GM18870 (cell line): ENCODE measurements at regions not wholly inside any gene's neighbourhood (a gene's known extent, or its start where the extent isn't known, plus 50 kb on each side); places are given as distances from the start of the nearest gene placed in this dataset.
"Not testable (repeated sequence)": the region's sequence is repeated elsewhere in the genome, so short reads cannot be mapped to it uniquely, and the experiment has no call there.

Source experiments
- ATAC-seq: cut with Tn5 transposase; IDR thresholded peaks from one replicate; pipeline ENCODE4 v1.9.1; 2021; ENCODE audit warnings: moderate library complexity; ENCODE audit not compliant: unreplicated experiment

DNA sequence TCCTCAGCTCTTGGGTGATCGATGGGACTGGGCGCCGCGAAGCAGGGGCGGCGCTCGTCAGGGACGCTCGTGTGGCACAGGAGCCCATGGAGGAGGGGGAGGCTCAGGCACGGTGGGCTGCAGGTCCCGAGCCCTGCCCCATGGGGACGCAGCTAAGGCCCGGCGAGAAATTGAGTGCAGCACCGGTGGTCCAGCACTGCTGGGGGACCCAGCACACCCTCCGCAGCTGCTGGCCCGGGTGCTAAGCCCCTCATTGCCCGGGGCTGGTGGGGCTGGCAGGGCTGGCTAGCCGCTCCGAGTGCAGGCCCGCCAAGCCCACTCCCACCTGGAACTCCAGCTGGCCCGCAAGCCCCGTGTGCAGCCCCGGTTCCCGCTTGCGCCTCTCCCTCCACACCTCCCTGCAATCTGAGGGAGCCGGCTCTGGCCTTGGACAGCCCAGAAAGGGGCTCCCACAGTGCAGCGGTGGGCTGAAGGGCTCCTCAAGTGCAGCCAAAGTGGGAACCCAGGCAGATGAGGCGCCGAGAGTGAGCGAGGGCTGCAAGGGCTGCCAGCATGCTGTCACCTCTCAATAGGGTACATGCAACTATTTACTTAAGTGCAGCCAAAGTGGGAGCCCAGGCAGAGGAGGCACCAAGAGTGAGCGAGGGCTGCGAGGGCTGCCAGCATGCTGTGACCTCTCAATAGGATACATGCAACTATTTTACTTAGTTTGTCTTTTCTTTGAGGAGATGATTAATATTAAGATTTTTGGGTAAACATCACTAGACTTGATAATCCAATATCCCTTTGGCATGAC is 619.8 kb upstream of the IGFBP7 start:
- not testable (repeated sequence) for ATAC-seq

DNA sequence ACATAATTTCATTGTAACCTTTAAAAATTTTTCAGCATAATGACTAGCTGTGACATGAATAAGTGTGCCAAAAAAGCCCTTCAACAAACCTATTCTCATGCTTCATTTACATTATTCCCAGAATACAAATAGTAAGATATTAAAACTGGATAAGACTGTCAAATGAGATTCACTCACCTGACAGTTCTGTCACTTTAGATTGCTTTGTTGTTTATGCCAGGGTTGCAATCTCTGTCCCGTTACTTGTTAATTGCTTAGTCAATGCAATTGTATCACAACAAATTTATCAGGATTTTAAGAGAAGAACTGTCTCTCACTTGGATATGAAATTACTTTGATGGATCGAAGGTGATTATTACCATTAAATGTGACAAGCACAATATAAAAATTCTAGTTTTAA is 616.0 kb upstream of the IGFBP7 start:
- ATAC-seq, result no peak

DNA sequence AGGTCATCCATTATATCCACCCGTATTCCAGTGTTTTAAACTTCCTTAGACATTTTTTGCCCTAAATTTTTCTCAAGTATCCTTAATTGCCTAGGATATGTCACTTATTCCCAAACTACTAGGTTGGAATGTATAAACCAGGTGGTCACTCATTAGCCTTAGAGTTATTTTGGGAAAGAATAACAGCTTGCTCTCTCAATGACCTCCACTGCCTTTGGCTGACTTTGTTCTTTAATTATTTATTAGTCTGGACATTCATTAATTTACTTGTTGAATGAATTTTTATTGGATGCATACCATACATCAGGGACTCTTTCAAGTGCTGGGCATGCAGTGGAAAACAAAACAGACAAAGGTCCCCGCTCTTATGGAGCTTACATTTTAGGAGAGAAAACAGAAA is 609.3 kb upstream of the IGFBP7 start:
- no peak for ATAC-seq

DNA sequence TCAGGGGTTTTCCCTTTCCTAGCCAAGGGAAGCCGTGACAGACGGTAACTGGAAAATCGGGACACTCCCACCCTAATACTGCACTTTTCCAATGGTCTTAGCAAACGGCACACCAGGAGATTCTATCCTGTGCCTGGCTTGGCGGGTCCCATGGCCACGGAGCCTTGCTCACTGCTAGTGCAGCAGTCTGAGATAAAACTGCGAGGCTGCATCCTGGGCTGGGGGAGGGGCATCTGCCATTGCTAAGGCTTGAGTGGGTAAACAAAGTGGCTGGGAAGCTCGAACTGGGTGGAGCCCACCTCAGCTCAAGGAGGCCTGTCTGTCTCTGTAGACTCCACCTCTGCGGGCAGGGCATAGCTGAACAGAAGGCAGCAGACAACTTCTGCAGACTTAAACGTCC is 604.1 kb upstream of the IGFBP7 start:
- ATAC-seq, result not testable (repeated sequence)

DNA sequence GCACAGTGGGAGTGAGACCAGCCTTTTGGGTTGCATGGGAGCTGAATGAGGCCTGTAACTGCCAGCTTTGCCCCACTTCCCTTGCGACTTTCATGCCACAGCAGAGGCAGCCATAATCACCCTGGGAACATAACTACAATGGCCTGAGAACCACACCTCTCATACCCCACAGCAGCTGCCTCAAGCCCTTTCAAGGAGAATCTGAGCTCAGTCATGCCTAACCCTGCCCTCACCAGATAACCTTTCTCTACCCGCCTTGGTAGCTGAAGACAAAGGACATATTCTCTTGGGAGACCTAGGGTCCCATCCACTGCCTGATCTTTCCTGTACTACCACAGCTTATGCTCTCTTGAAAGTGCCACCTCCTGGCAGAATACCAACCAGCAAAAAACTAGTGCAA is 599.9 kb upstream of the IGFBP7 start:
- ATAC-seq, result no peak

DNA sequence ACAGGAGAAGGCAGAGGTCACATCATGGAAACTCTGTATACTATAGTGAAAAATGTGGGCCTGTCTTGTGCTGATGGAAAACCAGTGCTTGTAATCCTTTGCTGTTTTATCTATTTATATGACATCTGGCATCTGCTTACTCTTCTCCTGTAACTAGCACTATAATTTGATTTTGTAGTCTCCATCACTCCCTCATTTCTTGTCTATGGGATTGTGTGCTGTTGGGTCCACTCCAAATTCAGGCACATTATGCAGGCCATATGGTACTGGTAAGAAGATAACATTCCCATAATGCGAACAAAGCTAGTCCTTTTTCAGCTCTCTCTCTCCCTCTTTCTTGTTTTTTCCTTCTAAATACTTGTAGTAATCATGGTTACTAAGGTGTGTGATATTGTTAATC is 581.2 kb upstream of the IGFBP7 start:
- no peak for ATAC-seq

DNA sequence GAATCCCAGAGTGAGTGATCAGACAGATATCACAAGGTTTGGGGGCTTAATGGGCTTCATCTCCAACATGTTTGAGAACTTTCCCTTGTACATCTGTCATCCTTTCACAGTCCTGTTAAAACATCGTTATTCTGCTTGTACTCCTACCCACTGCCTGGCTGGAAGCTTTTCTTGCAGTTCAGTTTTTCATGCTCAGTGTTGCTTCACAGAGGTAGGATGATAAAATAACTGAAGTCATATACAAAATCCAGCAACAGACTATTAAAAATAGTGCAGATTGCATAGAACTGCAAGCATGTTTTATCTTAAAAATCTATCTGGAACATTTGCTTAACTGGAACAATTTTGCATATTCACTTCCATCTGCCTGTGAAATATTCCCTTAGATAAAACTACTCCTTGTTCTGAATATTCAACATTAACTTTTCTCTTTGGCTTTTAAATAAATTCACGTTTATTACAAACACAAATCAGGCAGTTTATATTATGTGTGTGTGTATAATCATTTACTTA is 579.6 kb upstream of the IGFBP7 start:
- ATAC-seq, result no peak

DNA sequence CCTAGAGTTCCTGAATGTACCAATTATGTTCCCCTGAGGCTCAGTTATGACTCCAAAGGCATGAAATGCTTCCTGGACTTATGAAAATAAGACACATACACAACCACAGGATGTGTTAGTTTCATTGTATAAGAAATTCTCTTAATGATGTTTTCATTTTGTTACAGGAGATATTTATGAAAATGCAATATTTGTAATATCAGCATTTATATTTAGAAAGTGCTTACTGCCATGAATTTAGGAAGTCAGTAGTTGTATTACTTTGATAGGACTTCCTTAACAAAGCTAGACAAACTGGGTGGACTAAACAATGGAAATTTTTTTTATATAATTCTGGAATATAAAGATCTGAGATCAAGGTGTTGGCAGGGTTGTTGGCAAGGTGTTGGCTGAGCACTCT is 572.1 kb upstream of the IGFBP7 start:
- ATAC-seq, result no peak

DNA sequence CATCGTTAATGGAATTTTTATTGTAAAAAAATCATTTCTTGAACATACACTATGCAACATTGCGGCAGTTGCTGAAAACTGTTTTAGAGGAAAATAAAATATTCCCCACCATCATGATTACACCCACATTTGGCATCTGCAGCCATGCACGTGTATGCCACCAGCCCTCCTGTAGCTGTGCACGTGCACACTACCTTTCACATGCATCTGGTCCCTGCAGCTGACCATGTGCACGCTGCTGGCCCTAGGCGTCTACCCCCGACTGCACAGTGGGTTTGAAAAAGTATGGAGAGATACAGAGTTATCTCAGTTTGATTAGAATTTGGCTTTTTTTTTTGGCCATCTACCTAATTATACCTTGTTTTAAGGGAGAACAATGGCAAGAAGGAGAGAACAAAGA is 569.8 kb upstream of the IGFBP7 start:
- no peak for ATAC-seq

DNA sequence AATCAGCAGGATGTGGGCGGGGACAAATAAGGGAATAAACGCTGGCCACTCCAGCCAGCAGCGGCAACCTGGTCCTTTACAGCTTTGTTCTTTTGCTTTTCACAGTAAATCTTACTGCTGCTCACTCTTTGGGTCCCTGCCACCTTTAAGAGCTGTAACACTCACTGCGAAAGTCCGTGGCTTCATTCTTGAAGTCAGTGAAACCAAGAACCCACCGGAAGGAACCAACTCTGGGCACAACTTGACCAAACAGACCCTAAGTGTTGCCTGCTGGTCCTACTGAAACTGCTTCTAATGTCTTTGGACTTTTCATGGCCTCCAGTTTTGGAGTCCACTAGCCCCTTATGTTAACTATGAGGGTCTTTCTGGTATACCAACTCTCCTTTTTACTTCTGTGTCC is 566.2 kb upstream of the IGFBP7 start:
- ATAC-seq, result no peak

DNA sequence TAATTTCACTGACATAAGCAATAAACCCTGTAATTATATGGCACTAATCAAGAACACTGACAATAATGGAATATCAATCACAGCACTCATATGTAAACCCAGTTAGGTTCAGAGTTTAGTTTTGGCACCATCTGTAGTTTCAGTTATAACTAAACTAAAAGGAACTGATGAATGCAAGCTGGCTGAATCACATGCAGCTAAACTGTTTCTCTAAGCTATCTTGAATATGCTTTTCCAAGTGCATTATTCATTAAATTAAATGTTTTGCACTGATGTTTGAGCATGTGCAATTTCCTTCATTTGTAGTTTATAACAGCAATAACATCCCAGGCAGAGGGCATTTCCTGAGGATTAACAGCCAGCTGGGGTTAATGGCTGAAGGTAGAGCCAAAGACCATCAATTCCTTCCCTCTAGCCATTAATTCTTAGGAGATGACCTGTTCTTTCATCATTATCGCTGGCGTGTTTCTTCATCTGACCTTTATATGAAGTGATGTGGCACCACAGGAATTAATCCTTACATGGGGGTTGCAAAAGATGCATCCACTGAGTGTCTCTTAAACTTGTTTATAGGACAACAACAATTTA is 562.8 kb upstream of the IGFBP7 start:
- ATAC-seq, result no peak

DNA sequence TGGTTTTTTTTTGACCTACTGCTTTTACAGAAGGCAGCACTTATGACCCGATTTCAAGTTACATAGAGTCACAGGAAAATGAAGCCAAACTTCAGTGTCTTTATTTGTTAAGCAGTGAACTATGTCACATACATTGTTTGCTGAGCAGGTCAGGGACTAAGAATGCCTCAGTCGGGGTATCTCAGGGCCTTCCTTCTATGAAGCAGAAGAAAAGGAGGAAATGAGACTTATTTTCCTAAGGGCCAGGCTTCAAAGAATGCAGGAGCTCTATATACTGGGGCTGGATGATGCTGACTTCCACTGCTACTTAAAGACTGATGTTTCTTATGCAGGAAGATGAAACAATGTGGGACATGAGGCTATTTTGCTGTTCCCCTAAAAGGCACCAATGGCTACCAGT is 558.4 kb upstream of the IGFBP7 start:
- ATAC-seq, result no peak

DNA sequence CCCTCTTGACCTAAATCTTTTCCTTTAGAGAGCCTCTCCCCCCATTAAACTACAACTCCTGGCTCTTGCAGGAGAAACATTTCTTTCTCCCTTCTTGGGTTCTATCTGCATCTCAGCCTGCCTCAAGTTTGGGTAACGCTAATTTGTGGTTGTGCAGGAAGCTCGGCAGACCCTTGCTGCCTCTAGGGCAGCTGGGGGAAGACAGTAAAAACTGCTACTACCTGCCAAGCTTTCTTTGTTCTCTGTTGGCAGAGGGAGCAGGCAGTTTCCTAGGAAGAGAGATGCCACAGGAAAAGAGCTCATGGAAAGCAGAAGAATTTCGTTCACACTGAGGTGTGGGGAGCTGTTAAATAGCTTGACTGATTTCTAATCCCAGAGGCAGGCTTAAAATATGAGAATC is 555.6 kb upstream of the IGFBP7 start:
- no peak for ATAC-seq

DNA sequence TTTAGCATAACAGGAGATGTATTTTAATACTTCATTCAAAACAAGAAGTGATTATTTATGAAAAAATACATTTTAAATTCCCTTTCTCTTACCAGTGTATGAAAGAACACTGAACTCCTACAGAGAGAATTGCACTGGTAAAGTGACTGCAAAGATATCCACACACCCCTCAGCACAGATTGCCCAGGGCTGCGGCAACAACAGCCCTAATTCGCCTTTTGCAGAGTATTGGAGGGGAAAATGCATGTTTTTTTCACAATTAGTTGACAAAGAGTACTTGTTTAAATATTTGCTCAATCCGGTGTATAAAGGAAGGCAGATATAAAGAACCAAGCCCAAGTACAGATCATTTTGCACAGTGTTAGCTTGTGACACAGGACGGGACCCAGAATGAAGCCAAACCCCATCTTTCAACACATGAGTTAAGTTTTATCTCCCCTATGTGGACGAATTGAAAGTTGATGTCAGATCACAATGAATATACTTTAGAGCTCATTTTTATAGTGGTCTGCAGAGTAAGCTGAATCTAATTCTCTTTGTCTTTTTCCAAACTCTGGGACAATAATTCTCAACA is 551.4 kb upstream of the IGFBP7 start:
- ATAC-seq, result no peak

DNA sequence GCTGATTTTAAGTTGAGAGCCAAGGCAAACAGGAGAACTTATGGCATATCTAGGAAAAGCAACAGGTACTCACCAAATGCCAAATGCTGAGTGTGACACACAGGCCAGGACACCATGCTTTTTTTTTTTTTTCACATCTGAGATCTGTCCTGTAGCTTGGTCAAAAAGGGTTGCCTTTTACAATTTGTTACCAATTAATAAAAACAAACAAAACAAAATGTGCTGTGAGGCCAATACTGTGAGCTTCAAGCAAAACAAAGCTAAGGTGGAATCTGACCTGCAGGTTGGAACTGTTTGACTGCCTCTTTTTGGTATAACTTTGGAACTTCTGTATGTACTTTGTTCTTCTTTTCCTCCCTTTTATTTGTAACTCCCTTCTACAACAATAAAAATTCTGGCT is 548.5 kb upstream of the IGFBP7 start:
- no peak for ATAC-seq

DNA sequence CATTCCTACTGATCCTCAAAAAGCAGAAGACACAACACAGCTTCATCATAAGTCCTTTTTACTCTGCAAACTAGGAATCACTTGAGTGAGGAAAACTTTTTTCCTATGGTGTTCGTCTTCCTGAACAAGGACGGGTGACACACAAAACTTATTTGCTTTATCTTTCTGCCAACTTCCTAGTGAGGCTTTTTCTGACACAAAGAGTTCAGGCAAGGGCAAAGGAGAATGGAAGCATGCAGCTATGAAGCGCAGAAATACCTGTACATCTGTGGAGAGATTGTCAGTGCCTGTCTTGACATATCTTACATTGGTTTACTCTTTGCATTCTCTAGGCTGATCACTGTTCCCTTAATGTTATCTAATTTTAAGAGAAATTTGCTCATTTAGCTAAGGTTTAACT is 548.0 kb upstream of the IGFBP7 start:
- no peak for ATAC-seq

DNA sequence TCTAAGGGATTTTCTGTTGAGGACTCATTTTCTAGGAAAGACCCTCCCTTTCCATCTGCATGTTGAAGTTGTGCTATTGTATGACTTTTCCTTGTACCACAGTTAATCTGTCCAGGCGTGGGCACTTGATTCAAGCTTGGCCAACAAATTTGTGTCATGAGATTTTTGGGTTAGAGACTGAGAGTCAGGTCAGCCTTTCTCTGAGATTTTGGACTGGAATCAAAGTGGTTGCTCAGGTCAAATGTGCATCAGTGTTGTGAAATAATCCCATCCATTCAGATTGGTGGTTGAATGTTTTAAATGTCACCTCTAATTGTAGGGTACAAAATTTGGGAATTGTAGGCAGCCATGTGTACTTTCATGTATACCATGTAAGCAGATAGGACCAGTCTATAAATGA is 545.2 kb upstream of the IGFBP7 start:
- no peak for ATAC-seq

DNA sequence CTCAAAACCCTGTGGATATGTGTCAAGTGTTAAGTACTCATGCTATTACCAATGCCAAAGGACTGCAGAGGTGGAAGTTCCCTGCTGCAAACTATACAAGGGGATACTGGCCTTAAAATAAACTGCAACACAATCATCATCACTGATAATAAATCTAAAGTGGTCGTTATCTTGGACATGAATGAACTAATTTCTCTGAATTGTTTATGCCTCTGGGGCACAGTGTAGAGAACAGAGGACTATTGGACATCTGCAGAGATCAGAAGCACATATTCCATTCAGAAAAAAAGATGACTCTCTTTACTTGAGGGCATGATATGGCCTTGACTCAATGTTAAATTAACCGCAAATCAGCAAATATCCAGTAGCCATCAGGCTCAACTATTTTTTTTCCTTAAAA is 542.6 kb upstream of the IGFBP7 start:
- no peak for ATAC-seq

DNA sequence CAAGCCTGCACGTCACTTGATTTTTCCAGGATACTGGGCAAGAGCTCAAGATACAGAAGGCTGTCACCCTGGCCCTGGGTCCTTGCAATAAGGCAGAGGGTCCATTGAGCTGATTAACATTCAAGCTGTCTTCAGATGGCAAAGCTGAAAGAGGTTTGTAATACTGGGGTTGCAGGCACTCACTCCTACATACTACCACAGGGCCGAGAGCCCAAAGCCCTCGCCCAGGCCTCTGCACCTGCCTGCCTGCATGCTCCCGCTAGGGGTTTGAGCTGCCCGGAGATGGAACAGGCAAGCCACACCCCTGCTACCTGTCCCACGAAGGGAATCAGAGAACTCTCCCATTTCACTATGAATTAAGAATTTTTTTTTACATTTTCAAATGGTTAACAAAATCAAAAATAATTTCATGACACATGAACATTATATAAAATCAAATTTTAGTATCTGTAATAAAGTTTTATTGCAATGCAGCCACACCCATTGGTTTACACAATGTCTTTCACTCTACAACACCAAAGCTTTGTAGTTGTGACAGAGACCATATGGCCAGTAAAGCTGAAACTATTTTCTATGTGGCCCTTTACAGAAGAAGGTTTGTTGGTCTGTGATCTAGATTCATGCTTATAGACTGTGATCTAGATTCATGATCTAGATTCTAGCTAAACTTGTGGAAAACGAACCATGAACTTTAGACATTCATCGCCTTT is 530.4 kb upstream of the IGFBP7 start:
- ATAC-seq, result no peak

DNA sequence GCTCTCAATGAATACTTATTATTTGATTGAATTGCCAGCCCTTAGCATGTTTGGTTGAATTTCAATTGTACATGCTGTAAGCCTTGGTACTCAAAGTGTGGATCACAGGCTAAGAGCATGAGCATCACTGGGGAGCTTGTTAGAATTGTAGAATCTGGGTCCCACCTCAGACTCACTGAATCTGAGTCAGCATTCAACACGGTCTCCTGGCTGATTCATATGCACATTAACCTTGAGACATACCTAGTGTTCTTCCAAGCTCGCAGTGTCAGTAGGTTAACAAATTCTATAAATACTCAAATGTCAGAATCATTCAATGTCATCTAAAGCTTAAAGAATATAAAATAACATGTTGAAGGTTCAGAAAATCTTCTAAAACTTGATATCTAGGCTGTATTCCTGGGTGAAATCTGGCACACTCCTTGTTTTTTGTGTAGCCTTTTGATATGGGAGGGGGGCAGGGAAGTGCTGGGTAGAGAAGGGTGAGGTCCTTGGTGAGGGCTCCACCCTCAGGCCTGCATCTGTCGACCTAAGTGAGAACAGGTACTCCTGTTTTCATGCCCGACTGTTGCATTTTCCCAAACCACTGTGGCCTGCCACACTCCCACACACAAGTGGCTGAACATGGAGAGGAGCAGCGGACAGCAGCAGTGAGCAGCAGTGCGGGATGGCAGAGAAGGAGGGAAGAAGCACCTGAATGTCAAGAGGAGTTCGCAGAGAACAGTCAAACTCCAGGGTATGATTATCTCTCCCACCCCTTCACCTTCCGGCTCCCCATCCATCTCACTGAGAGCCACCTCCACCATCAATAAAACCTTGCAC is 529.6 kb upstream of the IGFBP7 start:
- ATAC-seq, result no peak

DNA sequence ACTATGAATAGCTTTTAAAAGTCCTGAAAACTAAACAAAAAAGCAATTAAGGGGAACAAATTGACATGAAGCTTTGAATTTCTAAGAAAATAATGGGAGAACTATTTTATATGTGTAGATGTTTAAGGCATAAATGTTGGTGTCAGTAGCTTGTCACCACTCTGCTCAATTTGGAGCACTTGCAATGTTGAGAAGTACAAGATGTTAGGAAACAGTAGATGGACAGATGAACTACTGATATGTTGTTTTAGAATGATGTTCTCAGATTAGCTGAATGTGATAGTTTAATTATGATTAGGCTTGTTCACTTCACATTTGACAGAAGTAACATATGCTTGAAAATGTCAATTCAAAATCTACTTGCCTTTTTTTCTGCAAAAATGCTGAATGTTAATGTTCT is 525.7 kb upstream of the IGFBP7 start:
- ATAC-seq, result no peak
